ENCODE measurements at regions not wholly inside any gene's neighbourhood (a gene's known extent, or its start where the extent isn't known, plus 50 kb on each side); places are given as distances from the start of the nearest gene placed in this dataset.
"Not testable (repeated sequence)": the region's sequence is repeated elsewhere in the genome, so short reads cannot be mapped to it uniquely, and the experiment has no call there.

DNA sequence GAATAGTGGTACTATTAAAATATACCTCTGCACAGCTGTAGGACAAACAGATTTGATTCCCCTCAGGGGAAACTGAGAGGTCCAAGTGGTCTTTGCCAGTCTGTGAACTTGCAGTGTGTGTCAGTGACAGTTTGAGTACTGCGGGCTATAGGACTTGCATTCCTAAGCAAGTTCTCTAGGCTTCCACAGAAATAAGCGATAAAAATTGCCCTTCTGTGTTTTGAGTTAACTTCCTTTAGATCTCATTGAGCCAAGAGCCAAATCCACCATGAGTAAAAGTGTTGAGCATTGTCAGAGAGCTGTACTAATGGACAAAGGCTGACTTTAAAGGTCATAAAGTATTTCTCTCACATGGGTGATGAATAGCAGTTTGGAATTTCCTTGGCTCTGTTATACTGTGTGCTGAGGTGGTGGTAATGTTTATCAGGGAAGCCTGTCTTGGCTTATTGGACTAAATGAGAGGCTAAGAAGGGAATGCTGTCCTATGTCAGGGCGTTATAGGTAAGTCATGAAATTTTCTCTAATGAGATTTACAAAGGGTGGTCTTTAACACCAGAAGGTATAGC, 122.6 kb upstream of the MAP3K7 start:
- DNase-seq (ENCODE audit: low spot score) = no peak
- intact Hi-C loops (cut with DNase I) = no loop called here

DNA sequence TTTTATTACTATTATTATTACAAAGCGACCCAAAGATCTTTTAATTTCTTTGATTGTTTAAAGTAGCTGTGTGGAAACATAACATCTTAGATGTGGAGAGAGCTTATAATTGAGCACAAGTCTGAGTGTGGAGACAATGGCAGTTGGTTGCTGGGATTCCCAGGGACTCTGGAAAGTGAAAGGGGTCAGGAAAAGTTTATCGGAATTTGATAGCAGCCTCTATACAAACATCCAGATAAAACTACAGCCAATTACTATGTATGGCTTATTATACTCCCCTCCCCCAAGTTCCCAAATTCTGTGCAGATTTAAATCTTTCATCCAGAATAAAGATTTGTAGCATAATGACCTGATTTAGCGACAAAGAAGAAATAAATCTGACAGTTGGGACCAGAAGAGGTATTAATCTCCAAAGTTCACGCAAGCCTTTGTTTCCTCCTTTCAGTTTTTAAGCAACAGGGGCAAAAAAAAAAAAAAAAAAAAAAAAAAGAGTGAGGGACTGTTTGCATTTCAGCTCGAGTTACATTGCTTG, 121.4 kb upstream of the MAP3K7 start:
- DNase-seq (ENCODE audit: low spot score) = no peak
- intact Hi-C loops (cut with DNase I) = no loop called here

- no peak for DNase-seq (ENCODE audit: low spot score)
- intact Hi-C loops (cut with DNase I) = no loop called here
These were observed 120.4 kb upstream of the MAP3K7 start for GRCh38 chr6:90707246-90707645.

GRCh38 chr6:90703336-90703735, 116.5 kb upstream of the MAP3K7 start:
- intact Hi-C loops (cut with DNase I) = no loop called here
- DNase-seq (ENCODE audit: low spot score) = no peak

- intact Hi-C loops (cut with DNase I) = no loop called here
- DNase-seq (ENCODE audit: low spot score) = no peak
These were observed 115.1 kb upstream of the MAP3K7 start for GRCh38 chr6:90701926-90702325.

DNA sequence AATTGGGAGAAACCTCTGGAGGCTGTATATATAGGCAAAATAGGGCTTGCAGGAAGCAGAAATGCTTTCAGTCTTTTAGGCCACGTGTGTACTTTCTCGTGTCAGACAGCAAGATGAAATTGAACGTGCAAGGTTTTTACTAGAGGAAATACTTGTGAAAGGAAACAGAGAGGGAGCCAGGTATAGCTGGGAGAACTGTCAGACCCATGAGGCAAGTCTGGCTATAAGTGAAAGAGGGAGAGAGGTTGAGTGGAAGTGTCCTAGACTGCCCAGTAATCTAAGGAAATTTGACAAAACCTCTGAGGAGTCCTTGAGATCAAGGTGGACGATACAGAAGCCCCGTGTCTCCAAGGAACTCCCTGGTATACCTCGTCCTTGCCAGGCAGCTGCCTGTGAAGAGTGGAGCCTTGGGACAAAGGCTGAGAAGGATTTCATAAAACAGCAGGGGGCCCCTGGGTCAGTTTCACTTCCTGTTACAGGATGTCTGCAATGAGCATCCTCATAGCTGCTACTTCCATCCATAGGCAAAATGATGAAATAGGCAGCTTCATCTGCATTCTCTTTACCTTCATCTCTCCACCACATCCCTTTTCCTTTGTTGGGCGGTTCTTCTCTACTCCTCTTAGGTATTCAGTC, 114.4 kb upstream of the MAP3K7 start:
- intact Hi-C loops (cut with DNase I) = no loop called here
- DNase-seq (ENCODE audit: low spot score) = no peak

GRCh38 chr6:90695316-90695715, 108.4 kb upstream of the MAP3K7 start:
- DNase-seq (ENCODE audit: low spot score) = no peak
- intact Hi-C loops (cut with DNase I) = no loop called here

DNA sequence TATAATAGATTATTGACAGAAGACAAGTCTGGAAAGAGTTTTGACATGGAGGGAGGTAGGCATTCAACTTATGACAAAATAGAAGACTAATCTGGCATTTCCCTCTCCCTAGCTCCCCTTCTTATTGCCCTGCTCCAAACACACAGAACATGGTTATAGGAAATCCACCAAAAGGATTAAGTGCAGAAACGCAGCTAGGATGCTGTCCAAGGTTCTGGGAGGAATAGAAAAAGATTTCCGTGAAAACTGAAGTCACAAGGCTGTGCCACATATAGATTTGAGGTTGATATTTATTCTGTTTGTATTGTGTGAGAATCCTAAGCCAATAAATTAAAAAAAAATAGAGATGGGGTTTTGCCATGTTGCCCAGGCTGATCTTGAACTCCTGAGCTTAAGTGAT, 107.9 kb upstream of the MAP3K7 start:
- intact Hi-C loops (cut with DNase I) = no loop called here
- DNase-seq (ENCODE audit: low spot score) = no peak

DNA sequence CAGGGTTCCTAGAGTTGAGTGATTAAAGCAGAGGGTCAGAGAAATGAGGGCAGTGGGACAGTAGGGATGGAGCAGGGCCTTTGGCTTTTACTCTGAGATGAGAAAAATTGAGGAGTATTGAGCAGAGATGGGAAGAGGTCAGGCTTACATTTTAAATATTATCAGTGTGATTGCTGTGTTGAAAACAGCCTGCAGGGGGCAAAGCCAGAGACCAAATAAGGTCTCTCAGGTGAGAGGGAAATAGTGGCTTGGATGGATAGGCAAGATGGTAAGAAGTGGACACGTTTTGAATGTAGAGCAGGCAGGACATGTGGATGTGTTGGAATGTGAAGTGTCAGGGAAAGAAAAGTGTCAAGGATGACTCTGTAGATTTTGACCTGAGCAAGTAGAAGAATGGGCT, 105.0 kb upstream of the MAP3K7 start:
- no peak for DNase-seq (ENCODE audit: low spot score)
- intact Hi-C loops (cut with DNase I) = no loop called here

- DNase-seq (ENCODE audit: low spot score) = no peak
- intact Hi-C loops (cut with DNase I) = no loop called here
These were observed 102.3 kb upstream of the MAP3K7 start for GRCh38 chr6:90689172-90689571.

GRCh38 chr6:90687775-90688380, 101.0 kb upstream of the MAP3K7 start:
- DNase-seq (ENCODE audit: low spot score) = no peak
- intact Hi-C loops (cut with DNase I) = no loop called here

DNA sequence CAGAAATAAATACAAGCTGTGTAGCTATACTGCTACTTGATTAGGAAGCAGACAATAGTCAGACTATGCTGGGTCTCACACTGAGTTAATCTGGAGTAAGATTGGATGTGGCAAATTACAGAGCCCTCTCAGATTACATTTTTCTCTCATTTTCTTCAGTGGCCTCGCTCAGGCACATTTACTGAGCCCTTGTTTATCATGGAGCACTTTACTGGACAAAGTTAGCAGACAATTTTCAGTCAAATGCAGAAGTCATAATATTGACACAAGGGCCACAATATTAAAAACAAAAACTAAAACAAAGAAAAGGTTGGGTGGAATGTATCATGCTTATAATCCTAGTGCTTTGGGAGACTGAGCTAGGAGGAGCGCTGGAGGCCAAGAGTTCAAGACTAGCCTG, 95.0 kb upstream of the MAP3K7 start:
- DNase-seq (ENCODE audit: low spot score) = no peak
- intact Hi-C loops (cut with DNase I) = no loop called here

GRCh38 chr6:90678049-90678779, 91.3 kb upstream of the MAP3K7 start:
- intact Hi-C loops (cut with DNase I) = no loop called here
- no peak for DNase-seq (ENCODE audit: low spot score)

DNA sequence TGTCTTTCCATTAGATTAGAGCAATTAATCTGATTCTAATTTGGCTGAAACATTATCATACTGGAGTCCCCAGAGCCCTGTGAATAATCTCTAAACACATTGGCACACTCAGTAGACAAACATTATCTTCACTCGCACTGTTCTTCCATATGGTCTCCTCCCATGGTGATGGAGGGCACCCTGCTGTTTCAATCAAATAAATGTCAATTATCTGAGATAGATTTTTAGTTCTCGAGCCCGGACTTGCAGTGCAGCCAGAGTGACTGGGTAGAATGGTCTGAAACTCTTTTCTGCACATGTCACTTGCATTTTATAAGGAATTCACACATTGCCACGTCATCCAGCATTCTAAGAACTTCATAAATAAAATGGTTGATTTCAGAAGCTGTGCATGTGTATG, 90.6 kb upstream of the MAP3K7 start:
- DNase-seq (ENCODE audit: low spot score) = no peak
- intact Hi-C loops (cut with DNase I) = no loop called here

GRCh38 chr6:90676516-90677300, 89.8 kb upstream of the MAP3K7 start:
- intact Hi-C loops (cut with DNase I) = no loop called here
- DNase-seq (ENCODE audit: low spot score) = no peak

DNA sequence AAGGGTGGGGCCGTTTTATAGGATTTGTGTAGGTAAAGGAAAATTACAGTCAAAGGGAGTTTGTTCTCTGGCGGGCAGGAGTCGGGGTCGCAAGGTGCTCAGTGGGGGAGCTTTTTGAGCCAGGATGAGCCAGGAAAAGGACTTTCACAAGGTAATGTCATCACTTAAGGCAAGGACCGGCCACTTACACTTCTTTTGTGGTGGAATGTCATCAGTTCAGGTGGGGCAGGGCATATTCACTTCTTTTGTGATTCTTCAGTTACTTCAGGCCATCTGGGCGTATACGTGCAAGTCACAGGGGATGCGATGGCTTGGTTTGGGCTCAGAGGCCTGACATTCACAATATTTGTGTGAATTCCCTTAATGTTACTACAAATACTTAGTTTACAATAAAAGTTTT, 88.2 kb upstream of the MAP3K7 start:
- intact Hi-C loops (cut with DNase I); DNase-seq (ENCODE audit: low spot score): not testable (repeated sequence)

- intact Hi-C loops (cut with DNase I); DNase-seq (ENCODE audit: low spot score): not testable (repeated sequence)
These were observed 87.2 kb upstream of the MAP3K7 start for GRCh38 chr6:90674077-90674476.

- intact Hi-C loops (cut with DNase I) = no loop called here
- DNase-seq (ENCODE audit: low spot score) = no peak
These were observed 83.0 kb upstream of the MAP3K7 start for GRCh38 chr6:90669846-90670245.

DNA sequence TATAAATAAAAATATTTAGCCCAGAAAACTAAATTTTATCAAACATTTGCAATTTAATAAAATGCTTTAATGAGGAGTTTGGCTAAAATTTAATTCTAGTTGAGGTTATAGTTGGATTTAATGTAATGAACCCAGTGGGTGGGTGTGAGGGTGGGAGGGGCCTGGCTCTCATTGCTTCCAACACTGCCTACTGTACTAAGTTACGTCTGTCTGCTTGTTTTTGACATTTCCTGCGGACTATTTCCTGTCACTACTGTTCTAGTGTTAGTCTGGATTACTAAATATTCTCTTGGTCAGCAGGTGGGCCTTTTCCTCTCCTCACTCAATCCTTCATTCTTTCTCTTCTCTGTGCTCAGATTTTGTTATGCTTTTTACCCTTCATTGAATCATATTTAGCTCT, 82.5 kb upstream of the MAP3K7 start:
- intact Hi-C loops (cut with DNase I) = no loop called here
- DNase-seq (ENCODE audit: low spot score) = no peak

- intact Hi-C loops (cut with DNase I) = no loop called here
- DNase-seq (ENCODE audit: low spot score) = no peak
These were observed 81.3 kb upstream of the MAP3K7 start for GRCh38 chr6:90668141-90668540.
